ENCODE measurements at regions not wholly inside any gene's neighbourhood (a gene's known extent, or its start where the extent isn't known, plus 50 kb on each side); places are given as distances from the start of the nearest gene placed in this dataset.

- no peak for DNase-seq (ENCODE audit: low read depth in 4 of 4, low spot score in 3 of 4)
Observed at GRCh38 chr9:2303056-2303455, 287.9 kb downstream of the SMARCA2 start.

DNA sequence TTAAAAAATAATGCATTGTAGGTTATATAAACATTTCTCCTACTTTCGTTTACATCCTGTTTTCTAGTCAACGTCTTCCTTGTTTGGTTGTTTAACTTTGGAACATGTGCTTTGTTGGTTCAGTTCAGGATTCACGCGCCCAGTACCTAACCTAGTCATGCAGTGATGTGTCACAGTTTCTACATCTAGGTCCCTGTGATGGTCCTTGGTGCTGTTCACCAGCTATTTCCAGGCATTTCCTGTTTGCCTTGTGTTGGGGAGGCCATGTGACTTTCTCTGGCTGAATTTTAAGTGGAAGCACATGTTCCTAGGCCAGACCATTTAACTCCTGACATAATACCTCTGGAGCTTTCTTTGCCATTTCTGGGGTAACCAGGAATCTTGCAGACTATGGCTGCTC, 292.3 kb downstream of the SMARCA2 start:
- no peak for DNase-seq (ENCODE audit: low read depth in 4 of 4, low spot score in 3 of 4)

GRCh38 chr9:2311920-2312319, 296.8 kb downstream of the SMARCA2 start:
- DNase-seq (ENCODE audit: low read depth in 4 of 4, low spot score in 3 of 4), result no peak

DNA sequence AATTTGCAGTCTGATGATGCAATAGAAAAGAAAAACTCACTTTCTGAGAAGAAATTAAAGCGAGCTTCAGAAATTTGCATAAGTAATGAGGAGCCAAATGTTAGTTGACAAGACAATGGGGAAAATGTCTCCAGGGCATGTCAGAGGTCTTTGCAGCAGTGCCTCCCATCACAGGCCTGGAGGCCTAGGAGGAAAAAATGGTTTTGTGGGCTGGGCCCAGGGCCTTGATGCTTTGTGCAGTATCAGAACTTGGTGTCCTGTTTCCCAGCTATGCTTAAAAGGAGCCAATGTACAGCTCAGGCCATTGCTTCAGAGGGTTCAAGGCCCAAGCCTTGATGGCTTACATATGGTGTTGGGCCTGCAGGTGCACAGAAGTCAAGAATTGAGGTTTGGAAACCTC, 298.4 kb downstream of the SMARCA2 start:
- DNase-seq (ENCODE audit: low read depth in 4 of 4, low spot score in 3 of 4), result no peak

GRCh38 chr9:2317591-2317990, 302.4 kb downstream of the SMARCA2 start:
- no peak for DNase-seq (ENCODE audit: low read depth in 4 of 4, low spot score in 3 of 4)

GRCh38 chr9:2319421-2319820, 302.2 kb upstream of the VLDLR start:
- no peak for DNase-seq (ENCODE audit: low read depth in 4 of 4, low spot score in 3 of 4)

DNA sequence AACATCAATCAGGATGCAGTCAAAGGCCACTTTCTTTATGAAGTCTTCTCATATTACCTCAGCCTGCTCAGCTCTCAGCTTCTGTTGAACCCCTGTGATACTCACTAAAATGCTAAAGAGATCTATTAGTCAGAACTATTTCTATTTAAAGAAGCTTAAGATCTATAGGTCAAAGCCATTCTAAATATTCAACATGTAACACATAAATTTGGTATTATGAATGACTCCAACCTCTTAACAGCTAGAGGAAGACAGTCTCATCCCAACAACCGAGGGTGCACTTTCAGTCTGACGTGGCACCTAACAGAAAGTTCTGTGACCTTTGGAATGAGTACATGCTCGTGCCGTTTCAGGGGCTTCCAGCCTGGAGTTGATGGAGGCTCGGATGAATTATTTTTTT, 301.5 kb upstream of the VLDLR start:
- no peak for DNase-seq (ENCODE audit: low read depth in 4 of 4, low spot score in 3 of 4)

GRCh38 chr9:2320632-2321031, 301.0 kb upstream of the VLDLR start:
- no peak for DNase-seq (ENCODE audit: low read depth in 4 of 4, low spot score in 3 of 4)

DNA sequence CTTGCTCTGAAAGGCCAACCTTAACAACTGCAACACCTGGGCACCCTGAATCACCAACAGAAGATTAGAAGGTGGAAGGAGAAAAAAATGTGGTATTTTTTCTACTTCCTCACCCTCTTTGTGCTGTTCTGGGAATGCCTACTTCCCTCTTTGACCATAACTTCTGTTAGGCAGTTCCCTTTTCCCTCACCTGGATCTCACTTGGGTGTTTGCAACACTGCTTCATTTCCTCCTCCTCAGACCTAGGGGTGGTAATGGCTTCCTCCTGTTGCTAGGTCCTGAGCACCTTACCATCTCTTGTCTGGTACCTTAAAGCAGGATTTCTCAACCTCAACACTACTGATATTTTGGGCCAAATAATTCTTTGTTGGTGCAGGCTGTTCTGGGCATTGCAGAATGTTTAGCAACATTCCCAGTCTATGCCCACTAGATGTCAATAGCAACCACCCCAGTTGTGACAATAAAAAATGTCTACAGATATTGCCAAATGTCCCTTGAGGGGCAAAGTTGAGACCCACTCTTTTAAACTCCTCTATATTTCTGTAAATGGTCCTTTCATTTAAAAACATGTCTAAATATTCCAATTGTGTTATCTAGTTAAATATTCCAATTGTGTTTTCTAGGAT, 300.0 kb upstream of the VLDLR start:
- DNase-seq (ENCODE audit: low read depth in 4 of 4, low spot score in 3 of 4), result no peak

DNA sequence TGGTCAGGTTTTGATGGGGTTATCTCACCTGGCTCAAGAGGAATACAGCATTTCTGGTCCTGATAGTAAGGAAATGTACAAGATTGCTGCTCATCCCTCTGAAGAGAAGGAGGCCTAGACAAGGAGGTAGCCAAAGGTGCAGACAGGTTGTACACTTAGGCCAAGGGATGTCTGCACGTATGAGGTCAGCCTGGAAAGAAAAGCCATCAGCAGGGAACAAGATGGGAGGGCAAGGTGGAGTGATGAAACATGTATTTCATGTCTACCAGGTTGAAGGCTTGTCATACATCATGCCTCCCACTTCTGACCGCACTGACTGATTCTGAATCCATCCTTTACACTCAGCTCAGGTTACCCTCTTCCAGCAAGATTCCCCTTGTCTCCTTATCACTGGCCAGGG, 296.8 kb upstream of the VLDLR start:
- DNase-seq (ENCODE audit: low read depth in 4 of 4, low spot score in 3 of 4), result no peak

- no peak for DNase-seq (ENCODE audit: low read depth in 4 of 4, low spot score in 3 of 4)
Observed at GRCh38 chr9:2332663-2333062, 288.9 kb upstream of the VLDLR start.

GRCh38 chr9:2335260-2335659, 286.3 kb upstream of the VLDLR start:
- DNase-seq (ENCODE audit: low read depth in 4 of 4, low spot score in 3 of 4), result no peak

DNA sequence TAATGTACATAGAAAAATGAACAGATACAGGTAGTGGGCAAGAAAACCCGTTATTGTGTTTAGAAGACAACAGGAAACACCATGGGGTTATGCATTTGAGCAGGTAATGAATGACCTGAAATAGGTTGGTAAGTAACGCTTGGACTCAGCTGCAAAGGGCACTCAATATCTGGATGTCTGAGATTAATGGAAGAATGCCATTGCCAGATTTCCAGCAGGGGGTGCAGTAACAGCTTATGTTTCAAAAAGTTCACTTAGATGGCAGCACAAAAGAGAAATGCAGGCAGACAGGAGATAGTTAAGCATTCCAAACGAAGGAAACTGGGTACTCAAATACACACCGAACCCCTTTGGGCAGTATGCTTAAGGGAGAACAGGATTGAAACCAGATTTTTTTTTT, 285.5 kb upstream of the VLDLR start:
- DNase-seq (ENCODE audit: low read depth in 4 of 4, low spot score in 3 of 4), result no peak

DNA sequence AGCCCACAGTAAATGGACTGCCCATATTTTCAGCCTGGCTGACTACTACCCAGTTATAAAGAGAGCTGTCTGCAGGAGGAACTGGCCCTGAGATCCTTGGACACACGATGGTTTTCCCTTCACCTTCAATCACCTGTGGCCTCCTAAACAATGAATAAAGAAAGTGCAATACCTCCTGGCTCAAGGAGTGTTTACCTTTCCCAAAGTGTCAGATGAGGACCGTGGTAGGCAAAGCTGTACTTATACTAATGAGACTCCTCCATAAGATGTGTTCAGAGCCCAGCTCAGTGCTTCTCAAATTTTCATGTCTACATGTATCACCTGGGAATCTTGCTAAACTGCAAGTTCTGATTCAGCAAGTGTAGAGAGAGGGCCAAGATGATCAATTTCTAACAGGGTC, 284.5 kb upstream of the VLDLR start:
- DNase-seq (ENCODE audit: low read depth in 4 of 4, low spot score in 3 of 4), result no peak

GRCh38 chr9:2337627-2338026, 284.0 kb upstream of the VLDLR start:
- no peak for DNase-seq (ENCODE audit: low read depth in 4 of 4, low spot score in 3 of 4)

GRCh38 chr9:2338777-2339365, 282.7 kb upstream of the VLDLR start:
- DNase-seq (ENCODE audit: low read depth in 4 of 4, low spot score in 3 of 4), result no peak

- DNase-seq (ENCODE audit: low read depth in 4 of 4, low spot score in 3 of 4), result no peak
Observed at GRCh38 chr9:2339416-2339815, 282.2 kb upstream of the VLDLR start.

GRCh38 chr9:2340046-2340760, 281.4 kb upstream of the VLDLR start:
- no peak for DNase-seq (ENCODE audit: low read depth in 4 of 4, low spot score in 3 of 4)

- DNase-seq (ENCODE audit: low read depth in 4 of 4, low spot score in 3 of 4), result no peak
Observed at GRCh38 chr9:2341126-2341525, 280.5 kb upstream of the VLDLR start.

- DNase-seq (ENCODE audit: low read depth in 4 of 4, low spot score in 3 of 4), result no peak
Observed at GRCh38 chr9:2341956-2342355, 279.6 kb upstream of the VLDLR start.

DNA sequence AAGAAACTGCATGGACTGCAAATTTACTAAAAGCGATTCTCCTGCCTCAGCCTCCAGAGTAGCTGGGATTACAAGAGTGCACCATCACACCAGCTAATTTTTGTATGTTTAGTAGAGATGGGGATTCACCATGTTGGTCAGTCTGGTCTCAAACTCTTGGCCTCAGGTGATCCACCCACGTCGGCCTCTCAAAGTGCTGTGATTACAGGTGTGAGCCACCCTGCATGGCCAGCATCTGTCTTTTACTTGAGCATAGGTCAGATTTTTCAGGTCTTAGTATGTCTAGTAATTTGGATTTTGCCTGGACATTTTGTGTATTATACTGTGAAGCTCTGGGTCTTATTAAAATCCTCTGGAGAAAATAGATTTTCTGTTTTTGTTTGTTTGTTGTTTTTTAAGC, 277.8 kb upstream of the VLDLR start:
- no peak for DNase-seq (ENCODE audit: low read depth in 4 of 4, low spot score in 3 of 4)

- no peak for DNase-seq (ENCODE audit: low read depth in 4 of 4, low spot score in 3 of 4)
Observed at GRCh38 chr9:2344436-2344835, 277.2 kb upstream of the VLDLR start.

Data from left renal pelvis (tissue), 4 donors.